ENCODE measurements at regions not wholly inside any gene's neighbourhood (a gene's known extent, or its start where the extent isn't known, plus 50 kb on each side); places are given as distances from the start of the nearest gene placed in this dataset.
"Not testable (repeated sequence)": the region's sequence is repeated elsewhere in the genome, so short reads cannot be mapped to it uniquely, and the experiment has no call there.

DNA sequence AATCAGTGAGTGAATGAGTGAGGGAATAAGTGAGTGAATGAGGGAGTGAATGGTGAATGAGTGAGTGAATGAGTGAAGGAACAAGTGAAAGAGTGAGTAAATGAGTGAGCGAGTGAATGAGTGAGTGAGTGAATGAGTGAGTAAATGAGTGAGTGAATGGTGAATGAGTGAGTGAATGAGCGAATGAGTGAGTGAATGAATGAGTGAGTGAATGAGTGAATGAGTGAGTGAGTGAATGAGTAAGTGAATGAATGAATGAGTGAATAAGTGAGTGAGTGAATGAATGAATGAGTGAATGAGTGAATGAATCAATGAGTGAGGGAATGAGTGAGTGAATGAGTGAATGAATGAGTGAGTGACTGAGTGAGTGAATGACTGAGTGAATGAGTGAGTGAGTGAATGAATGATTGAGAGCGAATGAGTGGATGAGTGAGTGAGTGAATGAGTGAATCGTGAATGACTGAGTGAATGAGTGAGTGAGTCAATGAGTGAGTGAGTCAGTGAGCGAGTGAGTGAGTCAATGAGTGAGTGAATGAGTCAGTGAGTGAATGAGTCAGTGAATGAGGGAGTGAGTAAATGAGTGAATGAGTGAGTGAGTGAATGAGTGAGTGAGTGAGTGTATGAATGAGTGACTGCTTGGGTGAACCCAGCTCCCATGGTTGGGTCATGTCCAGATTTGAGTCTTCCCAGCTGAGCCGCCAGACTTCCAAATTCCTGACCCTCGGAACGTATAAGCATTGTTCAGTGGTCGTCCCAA is 133.0 kb downstream of the NPIPB11 start:
- DNase-seq: not testable (repeated sequence)

DNA sequence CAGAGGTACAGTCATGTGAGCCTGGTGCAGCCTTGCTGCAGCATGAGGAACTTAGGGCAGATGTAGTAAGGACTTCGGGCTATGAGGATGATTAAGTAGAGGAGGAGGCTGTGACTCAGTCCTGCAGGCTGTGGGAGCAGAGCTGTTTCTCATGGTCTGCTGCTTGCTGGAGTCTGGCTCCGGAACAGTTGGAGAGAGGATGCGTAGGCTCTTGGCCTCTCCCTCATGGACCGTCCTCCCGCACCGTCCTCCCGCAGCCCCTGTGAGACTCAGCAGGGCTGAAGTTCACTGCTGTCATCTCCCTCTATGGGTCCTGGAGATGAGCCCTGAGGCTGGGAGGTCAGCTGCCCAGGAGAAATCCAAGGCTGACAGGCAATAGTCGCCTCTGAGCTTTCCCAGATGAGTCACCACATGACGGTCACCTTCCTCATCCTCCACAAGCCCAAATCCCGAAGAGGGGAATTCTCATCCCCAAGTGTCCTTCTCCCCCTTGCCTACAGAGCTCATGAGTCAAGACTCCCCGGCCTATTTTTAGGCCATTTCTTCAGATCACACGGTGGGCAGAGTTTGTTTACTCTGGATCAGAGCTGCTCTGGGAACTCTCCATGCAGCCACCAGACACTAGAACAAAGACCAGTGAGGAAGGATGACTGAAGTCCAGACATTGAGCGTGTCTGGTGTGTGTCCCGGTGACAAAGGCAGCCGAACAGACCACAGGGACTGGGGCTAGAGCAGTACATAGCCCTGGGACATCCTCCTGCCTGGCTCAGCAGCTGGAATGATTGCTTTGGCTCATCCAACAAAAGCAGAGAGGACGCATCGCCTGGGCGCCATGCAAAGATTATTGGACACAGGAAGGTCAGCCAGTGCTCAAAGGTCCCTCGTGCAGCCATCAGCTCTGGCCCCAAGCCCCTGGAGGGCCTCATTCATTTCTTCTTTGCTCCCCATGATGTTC is 134.5 kb downstream of the NPIPB11 start:
- not testable (repeated sequence) for DNase-seq

DNA sequence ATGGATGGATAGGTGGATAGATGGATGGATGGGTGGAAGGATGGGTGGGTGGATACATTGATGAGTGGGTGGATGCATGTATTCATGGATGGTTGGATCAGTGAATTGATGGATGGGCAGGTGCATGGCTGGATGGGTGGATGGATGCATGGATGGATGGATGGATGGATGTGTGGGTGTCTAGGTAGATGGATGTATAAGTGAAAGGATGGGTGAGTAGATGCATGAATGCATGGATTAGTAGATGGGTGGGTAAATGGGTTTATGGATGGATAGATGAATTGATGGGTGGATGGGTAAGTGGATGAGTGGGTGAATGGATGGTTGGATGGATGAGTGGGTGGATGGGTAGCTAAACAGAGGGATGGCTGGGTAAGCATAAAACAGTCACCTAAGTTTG is 135.6 kb downstream of the NPIPB11 start:
- not testable (repeated sequence) for DNase-seq

- DNase-seq: not testable (repeated sequence)
Measured at GRCh38 chr16:29270033-29270432, 136.5 kb downstream of the NPIPB11 start.

DNA sequence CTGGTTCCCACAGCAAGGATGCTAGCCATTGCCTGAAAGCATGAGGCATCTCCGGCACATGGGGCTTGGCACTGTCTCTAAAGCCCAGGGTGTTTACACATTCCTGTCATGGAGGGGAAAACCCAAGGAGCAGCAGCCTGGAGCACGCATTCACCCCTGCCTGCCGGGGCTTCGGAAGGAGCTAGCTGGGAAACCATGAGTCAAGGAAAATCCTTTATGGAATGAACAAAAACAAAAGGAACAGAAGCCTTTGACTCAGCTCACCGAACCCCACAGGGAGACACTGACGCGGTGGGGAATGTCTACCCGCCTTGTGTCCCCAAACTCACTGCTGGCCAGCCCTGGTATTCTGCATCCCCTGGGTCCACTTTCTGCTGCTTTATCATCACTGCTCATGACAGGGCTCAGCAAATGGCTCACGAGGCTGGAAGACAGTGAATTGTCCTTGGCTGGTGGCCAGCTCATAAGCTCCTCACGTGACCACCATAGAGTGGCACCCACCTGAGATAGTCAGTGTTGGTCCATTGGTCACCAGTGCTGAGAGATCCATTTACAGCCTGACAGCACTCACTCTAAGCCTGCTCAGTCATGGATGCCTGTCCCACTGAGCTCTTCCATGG is 137.2 kb downstream of the NPIPB11 start:
- DNase-seq: not testable (repeated sequence)

DNA sequence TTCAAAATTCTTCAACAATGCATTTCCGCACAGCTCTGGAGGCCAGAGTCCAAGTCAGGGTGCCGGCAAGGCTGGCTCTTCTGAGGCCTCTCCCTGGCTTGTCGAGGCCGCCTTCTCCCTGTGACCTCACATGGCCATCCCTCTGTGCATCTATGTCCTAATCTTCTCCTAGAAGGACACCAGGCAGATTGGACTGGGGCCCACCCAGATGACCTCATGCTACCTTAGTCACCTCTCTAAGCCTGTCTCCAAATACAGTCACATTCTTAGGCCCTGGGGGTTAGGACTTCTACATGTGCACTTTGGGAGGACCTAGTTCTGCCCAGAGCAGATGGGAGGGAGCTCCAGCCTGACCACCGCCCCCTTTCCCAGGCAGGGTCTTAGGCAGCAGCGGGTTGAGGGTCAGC is 137.7 kb downstream of the NPIPB11 start:
- not testable (repeated sequence) for DNase-seq

DNA sequence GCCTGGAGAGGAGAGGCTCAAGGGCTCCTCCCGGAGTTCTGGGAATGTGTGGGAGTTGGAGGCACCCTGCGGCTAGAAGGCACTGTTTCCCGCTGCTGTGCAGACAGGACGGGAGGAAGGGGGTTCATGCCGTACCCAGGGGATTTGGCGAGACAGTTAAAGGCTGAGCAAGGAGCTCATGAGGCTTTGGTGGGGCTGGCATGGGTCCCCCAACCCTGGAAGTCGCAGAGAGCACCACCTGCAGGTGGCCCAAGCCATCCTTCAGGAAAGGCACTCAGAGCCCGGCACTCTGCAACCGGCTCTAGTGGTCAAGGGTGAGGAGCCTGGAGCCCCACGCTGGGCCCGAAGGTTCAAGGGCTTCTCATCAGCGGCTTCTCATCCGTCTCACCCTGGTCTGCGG is 138.2 kb downstream of the NPIPB11 start:
- DNase-seq: not testable (repeated sequence)

DNA sequence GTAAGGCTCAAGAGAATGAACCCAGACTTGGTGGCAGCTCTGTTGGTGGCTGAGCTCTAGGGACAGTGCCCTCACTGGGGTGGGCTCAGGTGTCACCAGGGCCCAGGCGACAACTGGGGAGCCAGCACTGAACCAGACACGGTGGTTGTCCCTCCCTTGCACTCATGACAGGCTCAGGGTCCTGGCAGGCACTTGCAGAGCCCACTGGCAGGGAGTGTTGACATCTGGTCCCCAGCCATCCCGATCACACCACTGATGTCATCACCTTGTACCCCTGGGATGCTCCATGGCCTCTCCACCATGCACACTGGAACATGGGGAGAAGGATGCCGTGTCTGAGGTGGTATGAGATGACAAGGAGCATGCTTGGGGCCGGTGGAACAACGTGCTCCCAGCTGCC is 138.6 kb downstream of the NPIPB11 start:
- DNase-seq: not testable (repeated sequence)

GRCh38 chr16:29267055-29267619 is 139.4 kb downstream of the NPIPB11 start:
- not testable (repeated sequence) for DNase-seq

DNA sequence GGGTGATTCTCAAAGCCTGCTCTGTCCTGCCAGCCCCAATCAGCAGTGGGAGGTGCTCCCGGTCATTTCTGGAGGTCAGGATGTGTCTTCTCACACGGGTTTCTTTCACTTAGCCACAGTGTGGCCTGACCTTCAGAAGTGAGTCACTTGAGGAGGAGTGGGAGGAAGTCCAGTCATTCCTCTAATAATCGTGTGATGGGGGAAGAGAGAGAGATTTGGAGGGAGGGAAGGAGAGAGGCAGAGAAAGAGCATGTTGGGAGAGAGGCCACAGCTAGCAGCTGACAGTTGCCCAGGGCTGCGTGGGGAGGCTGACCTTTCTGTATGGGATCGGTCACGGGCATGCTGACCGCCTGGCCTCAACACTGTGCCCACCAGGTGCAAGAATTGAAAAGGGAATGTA is 139.9 kb downstream of the NPIPB11 start:
- not testable (repeated sequence) for DNase-seq

DNA sequence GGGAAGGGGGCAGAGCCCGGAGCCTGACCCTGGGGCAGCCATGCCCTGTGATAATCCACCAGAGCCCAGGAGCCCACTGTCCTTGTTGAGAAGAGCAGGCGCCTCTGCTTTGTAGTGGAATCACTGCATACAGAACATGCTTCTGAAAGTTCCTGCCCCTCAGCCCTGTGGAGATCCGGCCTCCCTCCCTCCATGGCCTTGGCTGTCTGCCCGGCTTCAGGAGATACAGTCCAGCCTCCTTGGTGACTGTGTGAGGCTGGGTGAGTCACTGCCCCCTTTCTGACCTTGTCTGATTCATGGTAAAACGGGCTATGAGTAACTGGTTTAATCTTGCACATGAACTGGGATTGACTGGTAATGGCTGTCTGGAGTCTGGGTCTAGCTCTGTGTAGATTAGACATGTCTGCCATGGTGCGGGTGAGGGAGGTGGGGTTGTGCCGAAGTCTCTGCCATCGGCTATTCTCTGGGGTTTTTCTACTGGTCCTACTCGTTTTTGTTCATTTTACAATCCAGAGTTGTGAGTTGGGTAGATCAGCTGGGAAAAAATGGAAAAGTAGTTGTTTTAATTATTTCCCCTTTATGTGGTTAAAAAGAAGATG is 141.2 kb downstream of the NPIPB11 start:
- DNase-seq: peak; percentile 14

DNA sequence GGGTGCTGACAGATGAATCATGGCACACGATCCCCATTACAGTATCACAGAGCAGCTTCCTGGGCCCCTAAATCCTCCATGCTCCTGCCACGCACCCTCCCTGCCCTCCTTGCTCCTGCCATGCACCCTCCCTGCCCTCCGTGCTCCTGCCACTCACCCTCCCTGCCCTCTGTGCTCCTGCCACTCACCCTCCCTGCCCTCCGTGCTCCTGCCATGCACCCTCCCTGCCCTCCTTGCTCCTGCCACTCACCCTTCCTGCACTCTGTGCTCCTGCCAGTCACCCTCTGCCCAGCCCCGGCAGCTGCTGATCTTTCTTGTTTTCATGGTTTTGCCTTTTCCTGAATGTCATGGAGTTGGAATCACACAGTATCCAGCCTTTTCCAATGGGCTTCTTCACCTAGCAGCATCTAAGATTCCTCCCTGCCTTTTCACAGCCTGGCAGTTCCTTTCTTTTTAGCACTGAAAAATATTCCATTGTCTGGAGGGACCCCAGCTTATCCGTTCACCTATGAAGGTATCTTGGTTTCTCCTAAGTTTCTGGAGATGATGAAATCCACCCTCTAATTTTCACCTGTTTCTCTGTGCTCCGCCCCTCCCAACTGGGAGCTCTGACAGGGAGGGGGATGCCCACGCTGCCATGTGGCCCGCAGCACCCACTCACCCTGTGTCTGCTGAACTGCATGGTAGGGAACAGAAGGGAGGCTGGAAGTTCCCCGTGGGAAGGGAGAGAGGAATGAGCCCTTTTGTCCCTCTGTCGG is 142.3 kb downstream of the NPIPB11 start:
- DNase-seq: not testable (repeated sequence)

DNA sequence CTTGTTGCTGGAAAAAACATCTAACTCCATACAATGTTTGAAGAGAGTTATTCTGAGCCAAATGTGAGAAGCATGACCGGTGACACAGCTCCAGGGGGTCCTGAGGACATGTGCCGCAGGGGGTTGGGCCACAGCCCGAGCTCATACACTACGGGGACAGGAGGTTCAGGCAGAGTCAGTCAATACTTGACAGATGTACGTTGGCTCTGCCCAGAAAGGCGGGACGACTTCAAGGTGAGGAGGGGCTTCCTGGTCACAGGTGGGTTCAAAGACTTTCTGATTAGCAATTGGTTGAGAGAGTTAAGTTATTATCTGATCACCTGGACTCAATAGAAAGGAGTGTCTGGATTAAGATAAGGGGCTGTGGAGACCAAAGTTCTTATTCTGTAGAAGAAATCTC is 143.8 kb downstream of the NPIPB11 start:
- not testable (repeated sequence) for DNase-seq

DNA sequence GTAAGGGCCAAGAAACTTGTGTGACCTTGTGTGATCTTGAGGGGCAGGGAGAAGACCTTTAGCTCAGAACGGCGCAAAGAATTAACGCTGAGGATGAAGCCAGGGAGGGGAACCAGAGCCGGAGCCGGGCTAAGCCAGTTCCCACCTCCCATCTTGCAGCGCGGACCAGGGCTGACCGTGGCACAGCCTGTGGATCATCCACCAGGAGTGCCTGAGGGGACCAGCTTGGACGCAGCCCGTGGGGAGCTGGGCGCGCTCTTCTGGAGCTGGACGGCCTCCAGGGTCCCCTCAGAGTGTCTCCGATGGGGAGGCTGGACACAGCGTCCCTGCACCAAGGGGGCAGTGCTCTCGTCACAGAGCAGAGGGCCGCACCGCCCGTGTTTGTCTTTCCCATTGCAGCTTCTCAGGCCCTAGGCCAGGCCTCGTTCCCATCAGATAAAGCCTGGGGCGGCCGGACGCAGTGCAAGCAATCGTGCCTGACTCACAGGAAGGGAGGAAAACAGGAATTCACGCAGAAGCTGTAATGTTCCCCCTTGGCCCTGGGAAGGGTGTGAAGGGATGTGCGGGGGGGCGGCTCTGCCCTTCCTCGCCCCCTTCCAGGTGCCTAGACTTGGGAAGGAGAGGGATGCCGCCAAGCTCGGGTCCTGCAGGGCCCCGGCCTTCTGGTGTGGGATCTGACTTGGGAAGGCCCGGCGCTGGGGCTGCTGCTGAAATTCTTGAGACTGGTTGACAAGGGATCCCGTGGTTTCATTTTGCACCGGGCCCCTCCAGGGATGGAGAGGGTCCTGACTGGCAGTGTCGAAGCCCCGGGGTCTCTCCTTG is 144.9 kb downstream of the NPIPB11 start:
- not testable (repeated sequence) for DNase-seq

GRCh38 chr16:29260683-29261426 is 145.7 kb downstream of the NPIPB11 start:
- DNase-seq: not testable (repeated sequence)

- not testable (repeated sequence) for DNase-seq
Measured at GRCh38 chr16:29259635-29260457, 146.7 kb downstream of the NPIPB11 start.

- not testable (repeated sequence) for DNase-seq
Measured at GRCh38 chr16:29258946-29259634, 147.4 kb downstream of the NPIPB11 start.
